SH-SY5Y (cell line): ENCODE measurements at regions not wholly inside any gene's neighbourhood (a gene's known extent, or its start where the extent isn't known, plus 50 kb on each side); places are given as distances from the start of the nearest gene placed in this dataset.
A peak's percentile ranks its signal among the peaks of the same experiment; 100 is the strongest.

Experiments used
- GATA2 ChIP-seq: IDR thresholded peaks from 2 replicates; pipeline ENCODE4 v1.6.1; 2011; ENCODE audit warnings: mild to moderate bottlenecking, low read depth, low read length
- GATA3 ChIP-seq: IDR thresholded peaks from 2 replicates; pipeline ENCODE4 v1.6.1; 2011; ENCODE audit warnings: low read depth, mild to moderate bottlenecking, low read length, moderate library complexity

- TF ChIP-seq GATA3 (0 out of 2 replicates have a peak, but pooled peaks have one; percentile 42), GATA2 (no peak)
Observed at GRCh38 chr3:182258538-182259177, 534.6 kb upstream of the ATP11B start.
